GOT3 (cell line): ENCODE measurements at regions not wholly inside any gene's neighbourhood (a gene's known extent, or its start where the extent isn't known, plus 50 kb on each side); places are given as distances from the start of the nearest gene placed in this dataset.

Experiments used
- DNase-seq: peaks from one replicate; lab custom pipeline; 2025; ENCODE audit warnings: mixed read lengths; lab: John Stamatoyannopoulos, UW

DNA sequence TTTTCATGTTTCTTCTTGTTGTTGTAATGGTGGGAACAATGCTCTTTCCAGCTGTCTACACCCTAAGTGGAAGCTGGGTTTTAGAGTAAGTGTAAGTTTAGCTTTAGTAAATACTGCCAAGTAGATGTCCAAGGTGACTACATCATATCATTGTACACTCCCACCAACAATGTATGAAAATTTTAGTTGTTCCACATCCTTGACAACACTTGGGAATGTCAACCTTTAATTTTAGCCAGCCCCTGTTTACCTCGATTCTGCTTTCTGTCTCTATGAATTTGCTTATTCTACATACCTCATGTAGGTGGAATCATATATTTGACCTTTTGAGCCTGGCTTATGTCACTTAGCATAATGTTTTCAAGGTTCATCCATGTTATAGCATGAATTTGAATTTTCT lies 93.0 kb downstream of the MTPAP start:
- no peak for DNase-seq

DNA sequence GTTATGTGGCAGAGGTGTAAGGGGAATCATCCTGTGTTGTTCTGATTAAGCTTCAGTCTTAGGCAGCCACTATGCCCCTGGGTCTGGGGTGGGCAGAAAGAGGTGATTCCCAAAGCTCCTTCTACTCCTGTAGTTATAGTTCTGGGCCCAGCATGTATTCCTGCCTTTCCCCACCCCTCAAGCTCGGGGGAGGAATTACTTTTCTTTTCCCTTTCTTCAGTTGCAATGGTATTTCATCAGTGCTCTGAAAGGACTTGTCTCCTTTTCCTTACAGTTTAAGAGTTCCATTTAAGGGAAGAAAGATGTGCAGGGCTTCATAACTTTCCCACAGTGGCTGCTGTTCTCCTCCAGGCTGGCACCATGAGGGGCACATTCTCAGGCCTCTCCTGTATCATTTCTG lies 94.2 kb downstream of the MTPAP start:
- no peak for DNase-seq

DNA sequence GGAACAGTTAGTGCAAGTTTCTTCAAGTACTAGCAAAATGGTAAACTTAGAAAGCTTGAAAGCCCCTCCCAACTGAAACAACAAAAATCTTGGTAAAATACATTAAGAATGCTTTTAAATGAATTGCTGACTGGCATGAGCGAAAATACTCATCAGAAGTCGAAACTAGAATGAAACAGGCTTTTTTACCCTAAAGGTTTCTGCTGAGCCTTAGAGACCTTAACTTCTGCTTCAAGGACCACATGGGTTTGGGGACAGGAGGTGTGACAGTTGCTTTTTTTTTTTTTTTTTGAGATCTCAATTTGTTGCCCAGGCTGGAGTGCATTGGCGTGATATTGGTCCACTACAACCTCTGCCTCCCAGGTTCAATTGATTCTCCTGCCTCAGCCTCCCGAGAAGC lies 100.3 kb downstream of the MTPAP start:
- no peak for DNase-seq

DNA sequence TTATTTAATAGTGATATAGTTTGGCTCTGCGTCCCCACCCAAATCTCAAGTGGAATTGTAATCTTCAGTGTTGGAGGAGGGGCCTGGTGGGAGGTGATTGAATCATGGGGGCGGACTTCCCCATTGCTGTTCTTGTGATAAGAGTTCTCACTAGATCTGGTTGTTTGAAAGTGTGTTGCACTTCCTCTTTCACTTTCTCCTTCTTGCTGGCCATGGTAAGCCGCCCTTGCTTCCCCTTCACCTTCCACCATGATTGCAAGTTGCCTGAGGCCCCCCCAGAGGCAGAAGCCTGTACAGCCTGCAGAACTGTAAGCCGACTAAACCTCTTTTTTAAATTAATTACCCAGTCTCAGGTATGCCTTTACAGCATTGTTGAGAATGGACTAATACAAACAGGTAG lies 101.4 kb downstream of the MTPAP start:
- DNase-seq, result no peak

DNA sequence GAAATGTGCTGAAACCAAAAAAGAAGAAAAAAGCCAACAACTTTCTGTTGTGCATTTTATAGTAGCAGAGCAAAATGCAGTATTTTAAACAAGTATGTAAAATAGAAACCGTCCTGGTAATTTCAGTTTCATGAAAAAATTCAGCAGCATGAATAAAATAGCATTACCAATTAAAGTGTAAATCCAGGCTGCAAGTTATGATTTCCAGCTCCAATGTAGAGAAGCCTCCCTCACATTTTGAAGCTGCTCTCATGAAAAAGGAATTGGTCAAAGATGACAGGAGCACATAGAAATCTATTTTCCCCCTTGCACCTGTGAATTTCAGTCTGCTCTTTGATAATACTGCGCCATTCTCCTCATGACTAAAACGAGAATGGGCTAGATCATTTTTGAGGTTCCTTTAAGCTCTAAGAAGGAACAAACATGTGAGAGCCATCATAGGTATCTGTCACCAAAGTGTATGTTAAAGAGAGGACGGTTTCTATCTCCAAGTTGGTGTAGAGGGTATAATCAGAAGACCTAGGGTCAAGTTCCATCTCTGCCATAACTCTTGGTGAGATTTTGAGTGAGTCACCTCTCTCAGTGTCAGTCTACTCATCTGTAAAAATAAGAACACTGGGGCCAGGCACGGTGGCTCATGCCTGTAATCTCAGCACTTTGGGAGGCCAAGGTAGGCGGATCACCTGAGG lies 107.5 kb downstream of the MTPAP start:
- DNase-seq, result no peak

DNA sequence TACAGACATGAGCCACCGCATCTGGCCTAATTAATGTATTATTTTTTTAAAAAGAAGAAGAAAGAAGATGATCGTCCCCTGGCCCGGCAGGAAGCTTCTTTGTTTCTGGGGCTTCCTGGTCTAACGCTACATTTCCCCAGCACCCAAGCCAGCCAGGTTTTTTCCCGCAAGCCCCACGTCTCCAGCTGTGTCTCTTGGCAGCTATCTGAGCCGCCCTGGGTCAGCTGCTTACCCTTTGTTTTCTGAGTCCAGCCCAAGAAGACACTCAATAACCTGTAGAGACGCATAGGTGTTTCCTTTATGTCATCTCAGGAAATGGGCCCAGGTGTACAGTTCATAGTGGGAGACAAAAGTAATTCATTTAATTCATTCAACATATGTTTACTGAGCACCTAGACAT lies 110.2 kb downstream of the MTPAP start:
- no peak for DNase-seq

DNA sequence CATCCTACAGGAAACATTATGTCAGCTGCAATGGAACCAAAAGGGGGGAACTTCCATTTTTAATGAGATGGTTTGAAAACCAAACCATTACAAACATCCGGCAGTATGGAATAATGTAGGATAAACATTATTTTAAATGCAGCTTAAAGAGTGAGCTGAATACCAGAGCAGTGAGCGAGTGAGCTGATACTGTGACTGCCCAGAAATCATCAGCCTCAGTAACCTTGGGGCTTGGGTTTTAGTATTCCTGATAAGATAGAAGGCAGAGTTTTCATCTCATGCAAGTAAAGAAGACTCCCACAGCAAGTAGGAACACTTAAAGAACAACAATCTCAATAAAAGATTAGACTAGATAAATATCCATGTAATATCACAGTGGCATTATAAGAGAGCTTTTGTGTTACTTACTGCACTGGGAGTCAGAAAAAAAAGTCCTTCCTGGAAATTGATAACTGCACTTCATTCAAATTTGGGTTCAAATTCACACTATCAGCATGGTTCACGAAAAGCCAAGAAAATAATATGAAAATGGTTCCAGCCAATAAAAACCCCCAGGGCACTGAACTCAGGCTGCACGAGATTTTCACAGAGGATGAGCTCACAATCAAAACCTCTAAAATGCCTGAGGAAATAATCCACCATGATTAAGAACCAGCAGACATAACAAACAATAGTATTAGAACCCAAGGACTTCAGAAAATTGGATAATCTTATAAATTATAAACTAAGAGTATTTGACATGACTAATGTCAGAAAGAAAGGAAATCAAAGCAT lies 115.7 kb downstream of the MTPAP start:
- DNase-seq, result no peak

DNA sequence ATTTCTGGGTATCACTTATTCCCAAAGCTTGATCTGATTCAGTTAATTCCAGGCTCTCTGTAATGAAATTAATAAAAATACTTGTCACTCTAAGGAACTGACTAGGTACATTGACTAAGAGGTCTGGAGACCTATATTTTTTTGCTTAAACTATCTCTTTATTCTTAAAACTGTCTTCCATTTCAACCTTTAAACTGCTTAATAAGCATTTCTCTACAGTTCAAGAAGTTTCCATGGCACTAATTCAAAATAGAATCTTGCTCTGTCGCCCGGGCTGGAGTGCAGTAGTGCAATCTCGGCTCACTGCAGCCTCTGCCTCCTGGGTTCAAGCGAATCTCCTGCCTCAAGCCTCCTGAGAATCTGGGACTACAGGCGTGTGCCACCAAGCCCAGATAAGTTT lies 117.4 kb downstream of the MTPAP start:
- no peak for DNase-seq

DNA sequence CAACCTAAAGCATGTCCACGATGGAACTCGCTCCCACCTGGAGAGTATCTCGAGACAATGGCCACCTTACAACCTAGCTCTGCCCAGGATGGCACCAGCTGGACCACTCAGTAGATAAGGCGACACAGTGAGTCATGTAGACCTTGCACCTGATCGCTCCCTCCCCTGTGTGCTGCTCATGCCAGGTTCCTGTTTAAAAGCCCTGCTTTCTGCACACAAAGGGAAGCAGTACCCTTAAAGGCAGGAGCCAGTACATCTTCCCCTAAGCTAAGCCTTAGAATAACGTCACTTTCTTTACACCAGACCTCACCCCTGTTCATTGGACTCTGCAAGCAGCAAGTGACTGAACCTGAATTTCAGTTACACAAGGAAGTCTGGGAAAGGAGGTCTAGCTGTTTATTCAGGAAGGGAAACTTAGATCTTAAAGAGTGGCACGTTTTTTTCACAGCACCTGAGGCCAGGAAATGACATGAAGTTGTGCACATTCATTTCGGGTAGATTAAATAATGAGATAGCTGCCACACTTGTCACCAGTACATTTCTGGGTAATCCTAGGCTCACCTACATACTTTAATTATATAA lies 117.9 kb downstream of the MTPAP start:
- DNase-seq, result no peak

DNA sequence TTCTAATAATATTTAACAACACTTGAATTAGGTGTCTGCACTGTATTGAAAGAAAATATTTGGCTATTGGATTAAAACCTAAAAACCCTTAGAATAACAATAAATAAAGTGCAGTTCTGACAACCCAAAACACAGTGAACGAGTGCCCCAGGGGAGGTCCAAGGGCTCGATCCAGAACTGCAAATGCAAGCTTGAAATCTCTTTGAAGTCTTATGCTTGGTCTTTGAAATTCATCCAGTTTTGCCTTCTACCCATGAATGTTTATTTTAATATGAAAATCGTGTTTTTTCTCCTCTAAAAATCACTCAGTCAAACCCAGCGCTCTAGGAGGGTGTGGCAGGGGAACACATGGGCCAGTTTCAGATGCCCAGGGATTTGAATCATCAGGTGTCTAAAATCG lies 119.5 kb downstream of the MTPAP start:
- DNase-seq, result no peak

DNA sequence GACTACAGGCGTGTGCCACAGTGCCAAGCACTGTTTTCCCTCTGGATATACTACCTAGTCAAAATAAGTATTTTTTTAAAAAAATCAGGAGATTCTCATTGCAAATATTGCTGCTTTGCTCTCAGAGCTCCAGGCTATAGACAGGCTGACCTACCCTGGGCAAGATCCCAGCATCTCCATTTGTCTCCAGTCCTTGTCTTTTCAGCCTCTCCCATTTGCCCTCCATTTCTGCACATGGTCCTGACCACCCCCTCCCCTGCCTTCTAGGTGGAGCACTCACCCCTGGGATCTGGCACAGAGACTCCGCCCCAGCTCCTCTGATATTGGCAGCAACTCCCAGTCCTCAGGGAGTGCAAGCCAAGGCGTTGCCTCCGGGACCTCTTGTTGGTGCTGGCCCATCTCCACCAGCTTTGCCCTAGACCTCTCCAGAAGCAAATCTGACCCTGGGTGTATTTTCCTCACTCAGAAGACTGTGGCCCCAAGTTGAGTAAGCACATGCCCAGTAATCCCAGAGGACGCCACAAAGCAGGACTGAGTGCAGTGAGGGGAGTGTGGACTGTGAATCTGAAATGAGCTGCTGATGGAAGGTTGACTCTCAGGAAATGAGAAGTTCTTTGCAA lies 120.6 kb downstream of the MTPAP start:
- DNase-seq, result no peak

DNA sequence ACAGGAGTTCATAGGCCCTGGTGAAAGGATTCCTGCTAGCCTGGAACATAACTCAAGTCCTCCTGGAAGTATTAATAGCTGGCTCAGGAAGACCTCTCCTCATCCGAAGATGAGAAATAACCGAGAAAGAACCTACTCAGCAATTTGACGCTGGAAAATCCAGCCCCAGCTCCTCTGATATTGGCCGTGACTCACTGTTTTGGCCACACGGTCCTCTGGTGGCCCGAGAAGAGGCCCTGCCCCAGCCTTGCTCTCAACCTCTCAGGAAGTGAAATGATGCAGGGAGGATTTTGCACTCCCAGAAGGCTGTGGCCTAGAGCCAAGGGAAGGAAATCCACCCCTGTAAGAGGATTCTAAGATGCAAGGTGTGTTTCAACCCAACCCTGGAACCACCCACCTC lies 121.6 kb downstream of the MTPAP start:
- no peak for DNase-seq

DNA sequence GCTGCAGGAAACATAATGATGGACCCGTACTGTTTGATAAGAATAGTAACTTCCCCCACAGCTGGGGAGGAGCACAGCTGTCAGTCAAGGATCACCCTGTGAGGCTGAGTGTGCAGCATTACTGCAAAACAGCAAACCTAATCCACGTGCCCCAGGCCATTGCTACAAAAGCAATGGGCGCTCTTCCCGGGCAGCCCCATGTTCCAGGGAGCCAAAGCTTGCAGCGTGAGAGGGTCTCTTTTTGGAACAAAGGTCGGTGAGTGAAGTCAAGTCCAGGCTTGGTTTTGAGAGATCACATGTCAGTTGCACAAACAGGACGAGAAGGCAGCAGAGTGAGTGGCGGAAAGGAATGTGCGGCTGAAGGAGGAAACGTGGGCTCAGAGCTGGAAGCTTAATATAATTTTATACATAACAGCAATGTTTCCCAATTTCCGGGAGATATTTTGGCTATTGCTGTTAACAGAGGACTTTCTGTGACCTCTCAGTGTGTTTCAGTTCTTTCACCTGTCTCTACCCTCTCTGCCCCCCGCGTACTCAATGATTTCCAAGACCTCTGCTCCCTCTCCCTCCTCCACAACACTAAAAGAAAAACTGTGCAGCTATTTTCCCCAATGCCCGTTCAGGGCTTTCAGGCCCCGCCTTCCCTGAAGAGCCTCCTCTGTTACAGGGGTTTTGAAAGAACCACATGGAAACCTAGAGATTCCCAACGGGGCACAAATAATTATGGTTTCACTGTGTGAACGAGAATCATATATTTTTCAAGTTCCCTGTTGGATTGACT lies 128.9 kb downstream of the MTPAP start:
- no peak for DNase-seq

DNA sequence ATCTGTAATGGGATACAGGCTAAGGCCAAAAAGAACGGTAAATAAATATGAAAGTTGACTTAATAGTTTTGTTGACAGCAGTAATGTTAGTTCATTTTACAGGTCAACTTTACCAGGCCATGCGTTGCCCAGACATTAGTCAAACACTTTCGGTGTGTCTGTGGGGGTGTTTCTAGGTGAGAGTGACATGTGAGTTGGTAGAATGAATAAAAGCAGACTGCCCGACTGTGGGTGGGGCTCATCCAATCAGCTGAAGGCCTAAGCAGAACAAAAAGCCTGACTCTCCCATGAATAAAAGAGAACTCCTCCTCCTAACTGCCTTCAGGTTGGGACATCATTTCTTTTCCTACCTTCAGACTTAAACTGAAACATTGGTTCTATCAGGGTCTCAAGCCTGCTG lies 132.3 kb downstream of the MTPAP start:
- DNase-seq, result no peak

DNA sequence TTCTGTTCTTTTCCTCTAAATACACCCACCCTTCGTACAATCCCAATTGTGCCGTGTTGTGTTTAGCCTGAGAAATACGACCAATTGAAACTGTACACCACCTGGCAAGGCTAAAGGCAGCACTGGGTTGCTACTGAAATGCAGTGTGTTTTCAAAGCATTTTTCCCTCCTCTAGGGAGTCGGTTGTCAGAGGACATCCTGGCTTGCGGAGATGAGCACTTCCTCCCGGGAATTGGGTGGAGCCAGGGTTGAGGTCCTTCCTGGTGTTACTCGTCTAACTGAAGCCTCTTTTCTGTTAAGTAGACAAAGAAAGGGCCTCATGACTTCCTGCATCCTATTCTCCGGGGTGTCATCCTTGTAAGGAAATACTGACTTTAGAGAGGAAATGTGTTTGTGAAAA lies 133.5 kb downstream of the MTPAP start:
- DNase-seq, result no peak

DNA sequence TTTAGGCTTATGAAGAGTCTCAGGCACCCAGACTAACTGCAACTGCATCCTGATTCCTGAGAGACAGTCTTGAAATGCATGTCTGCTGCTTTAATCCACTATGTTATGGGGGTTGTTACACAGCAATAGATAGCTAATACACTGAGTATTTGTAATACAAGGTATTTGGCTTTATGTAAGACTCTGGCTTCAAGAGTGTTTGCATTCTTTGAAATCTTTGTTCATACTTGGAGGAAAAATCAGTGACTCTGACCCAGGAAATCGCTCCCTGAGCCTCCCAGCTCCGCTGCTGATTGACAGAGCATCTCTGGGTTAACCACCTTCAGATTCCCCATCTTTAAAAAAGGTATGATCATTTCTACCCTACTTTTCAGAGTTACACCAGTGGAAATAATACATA lies 133.9 kb downstream of the MTPAP start:
- no peak for DNase-seq

DNA sequence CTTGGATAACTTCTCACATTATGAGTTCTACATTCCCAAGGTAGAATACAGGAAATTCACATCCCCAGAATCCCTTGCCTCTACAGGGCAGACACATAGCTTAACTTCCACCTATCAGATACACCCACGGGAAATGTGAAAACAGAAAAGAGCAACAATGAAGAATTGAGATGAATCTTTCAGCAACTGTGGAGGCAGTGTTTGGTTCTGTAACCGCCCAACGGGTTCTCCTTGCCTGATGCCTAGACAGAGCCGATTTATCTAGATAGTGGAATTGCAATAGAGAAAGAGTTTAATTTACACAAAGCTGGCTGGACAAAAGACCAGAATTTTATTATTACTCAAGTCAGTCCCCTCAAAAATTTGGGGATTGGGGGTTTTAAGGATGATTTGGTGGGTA lies 138.8 kb downstream of the MTPAP start:
- DNase-seq, result no peak

DNA sequence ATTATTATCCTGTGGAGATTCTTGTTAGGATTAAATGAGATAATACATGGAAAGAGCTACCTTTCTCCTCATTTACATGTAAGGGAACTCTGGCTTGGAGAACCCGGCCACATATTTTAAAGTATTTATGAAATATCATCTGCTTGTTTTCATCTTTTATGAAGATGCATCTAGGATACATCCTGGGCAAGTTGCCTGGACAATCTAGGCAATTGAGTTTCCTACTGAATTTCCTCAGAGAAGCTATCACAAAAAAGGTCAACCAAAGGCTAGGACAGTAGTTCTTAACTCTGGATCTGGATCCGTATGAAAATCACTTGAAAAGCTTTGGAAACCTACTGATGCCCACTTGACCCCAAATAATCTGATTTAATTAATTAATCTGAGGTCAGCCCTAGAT lies 140.7 kb downstream of the MTPAP start:
- DNase-seq, result no peak

DNA sequence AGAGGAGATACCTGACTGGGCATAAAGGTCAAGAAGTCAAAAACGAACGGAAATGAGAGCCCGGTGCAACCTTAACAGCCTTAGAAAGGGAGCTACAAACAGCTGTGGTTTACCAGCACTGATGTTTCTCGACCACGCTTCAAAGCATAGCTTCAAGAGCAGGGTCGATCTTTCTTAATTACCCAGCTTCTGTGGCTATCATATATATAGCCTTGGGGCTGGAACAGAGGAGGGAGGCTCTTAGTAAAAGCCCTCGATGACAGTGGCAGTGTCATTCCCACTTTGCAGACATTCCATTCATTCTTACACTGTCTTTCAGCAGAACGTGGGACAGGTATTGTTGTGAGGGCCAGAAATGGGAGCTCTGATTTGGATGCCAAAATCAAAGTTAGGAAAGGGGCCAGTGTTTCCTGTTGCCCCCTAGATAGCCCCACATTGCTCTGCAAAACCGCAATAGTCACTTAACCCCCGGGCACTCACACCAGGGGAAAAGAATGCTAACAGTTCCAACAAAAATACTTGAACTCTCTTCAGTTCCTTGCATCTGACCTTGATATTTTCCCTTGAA lies 141.5 kb downstream of the MTPAP start:
- DNase-seq, result no peak

DNA sequence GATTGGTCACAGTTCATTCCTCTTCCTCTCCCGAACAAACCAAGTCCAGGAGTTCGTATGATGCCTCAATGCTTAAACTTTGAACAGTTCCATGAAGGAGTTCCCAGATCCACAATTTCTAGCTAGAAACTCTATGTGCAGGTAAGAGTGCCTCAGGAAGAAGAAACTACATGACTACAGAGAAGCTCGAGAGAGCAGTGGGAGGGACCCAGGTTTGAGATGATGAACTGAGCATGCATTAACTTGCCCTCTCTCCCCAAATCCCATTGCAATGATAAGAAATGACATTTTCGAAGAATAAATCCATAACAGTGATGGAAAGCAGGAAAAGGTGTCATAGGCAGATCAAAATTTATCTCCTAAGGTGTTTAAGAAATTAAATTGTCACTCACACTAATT lies 140.6 kb upstream of the JCAD start:
- no peak for DNase-seq

DNA sequence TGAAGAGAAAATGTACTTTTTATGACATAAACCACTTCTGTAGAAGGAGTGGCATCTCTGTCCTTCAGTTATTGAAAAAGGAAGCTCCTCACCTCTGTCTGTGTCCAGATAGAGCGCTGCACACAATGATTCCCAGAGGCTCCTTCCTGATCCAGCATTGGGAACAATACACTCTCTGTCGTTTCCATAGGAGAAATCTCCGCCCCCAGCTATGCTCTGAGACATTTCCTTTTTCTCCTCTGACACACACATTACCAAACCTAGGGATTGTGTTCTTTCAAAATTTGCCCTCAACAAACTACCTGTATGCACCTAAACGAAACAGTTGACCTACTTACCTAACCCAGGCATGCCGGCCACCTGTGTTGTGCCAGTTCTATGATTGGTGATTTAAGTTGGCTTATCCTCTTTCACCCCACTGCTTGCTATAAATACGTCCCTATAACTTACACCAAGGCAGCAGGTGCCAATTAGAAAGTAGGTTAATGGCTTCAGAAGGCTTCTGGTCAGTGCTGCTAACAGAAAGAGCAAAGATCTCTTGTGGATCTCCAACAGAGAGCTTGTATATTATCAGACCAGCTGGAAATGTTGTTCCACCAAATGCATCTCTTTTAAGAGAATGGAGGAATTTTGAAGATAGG lies 140.1 kb upstream of the JCAD start:
- DNase-seq, result no peak
